ENCODE measurements at regions not wholly inside any gene's neighbourhood (a gene's known extent, or its start where the extent isn't known, plus 50 kb on each side); places are given as distances from the start of the nearest gene placed in this dataset.

DNA sequence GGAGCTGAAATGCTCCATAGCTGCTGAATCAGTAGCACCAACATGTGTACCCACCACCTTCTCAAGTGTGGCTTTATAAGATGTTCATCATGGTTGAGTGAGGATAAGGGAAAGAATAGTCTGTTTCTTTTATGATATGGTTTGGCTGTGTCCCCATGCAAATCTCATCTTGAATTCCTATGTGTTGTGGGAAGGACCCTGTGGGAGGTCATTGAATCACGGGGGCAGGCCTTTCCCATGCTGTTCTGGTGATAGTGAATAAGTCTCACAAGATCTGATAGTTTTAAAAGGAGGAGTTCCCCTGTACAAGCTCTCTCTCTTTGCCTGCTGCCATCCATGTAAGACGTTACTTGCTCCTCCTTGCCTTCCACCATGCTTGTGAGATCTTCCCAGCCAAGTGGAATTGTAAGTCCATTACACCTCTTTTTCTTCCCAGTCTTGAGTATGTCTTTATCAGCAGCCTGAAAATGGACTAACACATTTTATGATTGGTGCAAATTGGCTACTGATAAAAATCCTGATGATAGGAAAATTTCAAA is 799.9 kb downstream of the TNS3 start:
- Mint-ChIP-seq H3K36me3 (ENCODE audit: low read depth) (no peaks in the 10 kb centered on the region), H3K4me3 (no peak overlapping the region), H3K4me1 (ENCODE audit: low read depth) (no peaks in the 10 kb centered on the region), H3K27me3 (no peaks in the 10 kb centered on the region), H3K9me3 (peaks cover 9% of the 10 kb centered on the region), H3K27ac (no peak overlapping the region)
- intact Hi-C loops (cut with micrococcal nuclease), result no loop called here

GRCh38 chr7:46776790-46777189 is 805.1 kb downstream of the TNS3 start:
- H3K27me3 Mint-ChIP-seq, result no peaks in the 10 kb centered on the region
- H3K4me1 Mint-ChIP-seq (ENCODE audit: low read depth), result no peaks in the 10 kb centered on the region
- intact Hi-C loops (cut with micrococcal nuclease), result no loop called here
- no peaks in the 10 kb centered on the region for H3K36me3 Mint-ChIP-seq (ENCODE audit: low read depth)
- peaks cover 9% of the 10 kb centered on the region for H3K9me3 Mint-ChIP-seq
- H3K27ac Mint-ChIP-seq, result no peak overlapping the region
- H3K4me3 Mint-ChIP-seq, result no peak overlapping the region

GRCh38 chr7:46775776-46776175 is 806.1 kb downstream of the TNS3 start:
- Mint-ChIP-seq H3K4me3 (no peak overlapping the region), H3K27ac (no peak overlapping the region), H3K4me1 (ENCODE audit: low read depth) (no peaks in the 10 kb centered on the region), H3K36me3 (ENCODE audit: low read depth) (no peaks in the 10 kb centered on the region), H3K27me3 (no peaks in the 10 kb centered on the region), H3K9me3 (peaks cover 9% of the 10 kb centered on the region)
- intact Hi-C loops (cut with micrococcal nuclease), result no loop called here

DNA sequence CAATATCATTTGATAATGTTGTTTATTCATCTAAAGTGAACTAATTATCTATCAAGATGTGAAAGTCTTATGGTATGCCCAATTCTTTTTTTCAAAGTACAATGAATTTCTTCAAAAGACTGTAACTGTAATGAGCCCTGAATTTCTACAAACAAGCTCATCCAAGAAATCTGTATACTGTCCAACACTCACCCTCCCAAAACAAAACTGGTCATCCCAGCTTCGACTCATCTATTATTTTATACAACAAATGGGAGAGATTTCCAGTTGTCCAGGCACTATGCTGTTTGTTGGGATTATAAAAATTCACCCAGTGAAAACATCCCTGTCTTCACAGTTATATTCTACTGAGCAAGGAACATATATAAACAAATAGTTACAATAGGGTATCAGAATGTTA is 806.9 kb downstream of the TNS3 start:
- intact Hi-C loops (cut with micrococcal nuclease), result no loop called here
- no peaks in the 10 kb centered on the region for H3K4me1 Mint-ChIP-seq (ENCODE audit: low read depth)

DNA sequence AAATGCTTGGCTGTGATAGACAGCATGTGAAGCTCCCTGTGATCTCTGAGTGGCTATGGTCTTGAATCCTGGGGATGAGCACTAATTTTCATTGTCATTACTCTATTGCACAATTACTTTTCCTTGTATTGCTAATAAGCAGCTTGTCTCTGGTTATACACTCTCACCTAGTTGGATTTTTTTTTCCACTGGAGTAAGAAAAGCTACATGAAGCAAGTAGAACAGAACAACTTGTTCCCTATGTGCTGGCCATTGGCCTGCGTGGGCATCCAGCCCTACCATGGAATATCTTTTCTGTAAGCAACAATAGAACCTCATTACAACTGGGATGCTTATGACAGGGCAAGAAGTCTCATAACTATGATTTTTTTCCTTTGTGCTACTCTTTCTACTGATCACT is 807.4 kb downstream of the TNS3 start:
- intact Hi-C loops (cut with micrococcal nuclease), result no loop called here
- Mint-ChIP-seq H3K4me3 (no peak overlapping the region), H3K9me3 (peaks cover 5% of the 10 kb centered on the region), H3K36me3 (ENCODE audit: low read depth) (no peaks in the 10 kb centered on the region), H3K27me3 (no peaks in the 10 kb centered on the region), H3K4me1 (ENCODE audit: low read depth) (no peaks in the 10 kb centered on the region), H3K27ac (no peak overlapping the region)

More for the DNA sequence above, 806.9 kb downstream of the TNS3 start:
- Mint-ChIP-seq H3K9me3 (peaks cover 3% of the 10 kb centered on the region), H3K36me3 (ENCODE audit: low read depth) (no peaks in the 10 kb centered on the region), H3K4me3 (no peak overlapping the region), H3K27ac (no peak overlapping the region), H3K27me3 (no peaks in the 10 kb centered on the region)

DNA sequence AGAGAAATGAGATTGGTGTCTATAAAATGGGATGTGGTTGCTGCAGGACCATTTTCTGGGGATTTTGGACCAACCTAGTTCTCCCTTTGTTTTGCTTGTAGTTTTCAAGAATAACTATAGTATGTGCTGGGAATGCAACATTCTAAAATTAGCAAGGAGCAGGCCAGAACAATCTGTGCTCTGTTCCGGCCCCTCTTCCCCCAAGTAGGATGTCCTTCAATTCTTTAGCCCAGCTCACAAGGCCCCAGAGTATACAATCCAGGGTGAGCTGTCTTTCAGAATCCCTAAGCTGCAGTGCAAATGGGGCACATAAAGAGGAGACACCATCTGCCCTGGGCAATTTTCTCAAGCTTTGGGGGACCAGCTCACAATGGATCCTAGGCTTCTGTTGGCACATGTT is 809.1 kb downstream of the TNS3 start:
- no peaks in the 10 kb centered on the region for H3K27me3 Mint-ChIP-seq
- H3K9me3 Mint-ChIP-seq, result peaks cover 21% of the 10 kb centered on the region
- intact Hi-C loops (cut with micrococcal nuclease), result no loop called here
- H3K36me3 Mint-ChIP-seq (ENCODE audit: low read depth), result no peaks in the 10 kb centered on the region
- no peaks in the 10 kb centered on the region for H3K4me1 Mint-ChIP-seq (ENCODE audit: low read depth)
- no peak overlapping the region for H3K4me3 Mint-ChIP-seq
- H3K27ac Mint-ChIP-seq, result no peak overlapping the region

- Mint-ChIP-seq H3K36me3 (ENCODE audit: low read depth) (no peaks in the 10 kb centered on the region), H3K27me3 (no peaks in the 10 kb centered on the region), H3K27ac (no peak overlapping the region), H3K9me3 (peaks cover 38% of the 10 kb centered on the region), H3K4me3 (no peak overlapping the region), H3K4me1 (ENCODE audit: low read depth) (no peaks in the 10 kb centered on the region)
- intact Hi-C loops (cut with micrococcal nuclease), result no loop called here
Observed at GRCh38 chr7:46767071-46767470, 814.8 kb downstream of the TNS3 start.

DNA sequence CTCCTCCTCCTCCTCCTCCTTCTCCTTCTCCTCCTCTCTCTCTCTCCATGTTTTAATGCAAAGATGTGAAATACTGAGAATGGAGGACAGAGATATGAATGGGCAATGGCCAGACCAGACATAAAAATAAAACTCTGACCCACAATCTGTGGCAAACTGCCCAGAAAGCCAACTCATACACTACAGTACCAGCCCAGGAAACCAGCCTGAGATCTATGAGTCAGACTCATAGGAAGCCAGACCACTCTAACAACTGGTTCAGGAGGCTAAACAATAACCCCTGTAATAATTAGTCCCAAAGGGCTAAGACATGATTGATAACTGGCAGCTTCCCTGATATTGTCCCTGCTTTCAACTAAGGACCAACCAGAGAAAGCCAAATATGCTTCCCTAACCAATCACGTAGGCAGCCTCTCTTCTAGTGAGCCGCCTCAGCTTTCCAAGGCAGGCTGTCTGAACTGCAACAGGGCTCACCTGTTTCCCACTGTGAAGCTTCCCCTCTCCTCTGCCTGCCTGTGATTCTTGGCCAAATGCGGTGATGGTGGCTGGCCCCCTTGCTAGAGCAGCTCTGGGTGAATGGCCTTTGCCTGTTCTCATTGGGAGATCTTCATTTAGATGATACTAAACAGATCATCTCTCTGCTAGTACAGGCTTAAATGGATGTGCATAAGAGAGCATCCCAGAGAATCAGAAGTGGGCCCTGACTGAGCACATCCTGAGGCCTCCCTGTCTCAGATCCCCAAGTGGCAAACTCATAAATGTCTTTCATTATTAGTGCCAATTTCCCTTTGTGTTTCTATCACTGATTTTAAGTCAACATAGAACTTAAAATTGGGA is 817.6 kb downstream of the TNS3 start:
- H3K9me3 Mint-ChIP-seq, result peaks cover 31% of the 10 kb centered on the region
- no peak overlapping the region for H3K27ac Mint-ChIP-seq
- intact Hi-C loops (cut with micrococcal nuclease), result no loop called here
- no peaks in the 10 kb centered on the region for H3K36me3 Mint-ChIP-seq (ENCODE audit: low read depth)
- H3K27me3 Mint-ChIP-seq, result no peaks in the 10 kb centered on the region
- H3K4me3 Mint-ChIP-seq, result no peak overlapping the region
- no peaks in the 10 kb centered on the region for H3K4me1 Mint-ChIP-seq (ENCODE audit: low read depth)

DNA sequence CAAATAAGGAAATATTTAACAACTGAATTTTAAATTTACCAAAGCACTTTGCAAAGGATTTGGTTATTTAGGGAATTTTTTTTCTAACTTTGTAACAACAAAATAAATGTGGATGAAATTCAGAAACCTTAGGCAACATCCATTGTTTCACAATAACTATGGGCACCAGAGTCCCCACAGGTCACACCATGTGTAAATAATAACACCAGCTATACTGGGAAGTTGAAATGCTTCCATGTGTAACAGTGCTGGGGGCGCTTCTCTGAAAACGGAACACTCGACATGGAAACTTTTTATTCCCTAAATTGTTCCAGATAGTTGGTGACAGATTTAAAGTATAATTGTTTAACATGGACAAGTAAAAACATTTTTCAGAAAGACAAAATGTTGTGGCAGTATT is 818.6 kb downstream of the TNS3 start:
- Mint-ChIP-seq H3K36me3 (ENCODE audit: low read depth) (no peaks in the 10 kb centered on the region), H3K4me3 (no peak overlapping the region), H3K27me3 (no peaks in the 10 kb centered on the region), H3K9me3 (peaks cover 21% of the 10 kb centered on the region), H3K4me1 (ENCODE audit: low read depth) (no peaks in the 10 kb centered on the region), H3K27ac (no peak overlapping the region)
- intact Hi-C loops (cut with micrococcal nuclease), result no loop called here

GRCh38 chr7:46759711-46760480 is 822.0 kb downstream of the TNS3 start:
- Mint-ChIP-seq H3K36me3 (ENCODE audit: low read depth) (no peaks in the 10 kb centered on the region), H3K27ac (no peak overlapping the region), H3K27me3 (no peaks in the 10 kb centered on the region), H3K4me3 (no peak overlapping the region), H3K9me3 (peaks cover 14% of the 10 kb centered on the region), H3K4me1 (ENCODE audit: low read depth) (no peaks in the 10 kb centered on the region)
- intact Hi-C loops (cut with micrococcal nuclease), result no loop called here

- H3K27me3 Mint-ChIP-seq, result no peaks in the 10 kb centered on the region
- no peaks in the 10 kb centered on the region for H3K4me1 Mint-ChIP-seq (ENCODE audit: low read depth)
- intact Hi-C loops (cut with micrococcal nuclease), result no loop called here
- H3K36me3 Mint-ChIP-seq (ENCODE audit: low read depth), result no peaks in the 10 kb centered on the region
- no peak overlapping the region for H3K27ac Mint-ChIP-seq
- no peak overlapping the region for H3K4me3 Mint-ChIP-seq
- H3K9me3 Mint-ChIP-seq, result no peaks in the 10 kb centered on the region
Observed at GRCh38 chr7:46756996-46757395, 824.9 kb downstream of the TNS3 start.

DNA sequence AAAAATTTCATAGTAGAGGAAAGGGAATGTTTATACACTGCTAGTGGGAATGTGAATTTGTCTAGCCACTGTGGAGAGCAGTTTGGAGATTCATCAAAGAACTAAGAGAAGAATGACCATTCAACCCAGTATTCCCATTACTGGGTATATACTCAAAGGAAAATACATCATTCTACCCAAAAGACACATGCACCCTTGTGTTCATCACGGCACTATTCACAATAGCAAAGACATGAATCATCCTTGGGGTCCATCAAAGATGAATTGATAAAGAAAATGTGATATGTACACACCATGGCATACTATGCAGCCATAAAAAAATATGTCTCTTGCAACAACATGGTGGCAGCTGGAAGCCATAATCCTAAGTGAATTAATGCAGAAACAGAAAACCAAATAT is 825.7 kb downstream of the TNS3 start:
- Mint-ChIP-seq H3K4me1 (ENCODE audit: low read depth) (no peaks in the 10 kb centered on the region), H3K4me3 (no peak overlapping the region), H3K36me3 (ENCODE audit: low read depth) (no peaks in the 10 kb centered on the region), H3K9me3 (no peaks in the 10 kb centered on the region), H3K27me3 (no peaks in the 10 kb centered on the region), H3K27ac (no peak overlapping the region)
- intact Hi-C loops (cut with micrococcal nuclease), result no loop called here

DNA sequence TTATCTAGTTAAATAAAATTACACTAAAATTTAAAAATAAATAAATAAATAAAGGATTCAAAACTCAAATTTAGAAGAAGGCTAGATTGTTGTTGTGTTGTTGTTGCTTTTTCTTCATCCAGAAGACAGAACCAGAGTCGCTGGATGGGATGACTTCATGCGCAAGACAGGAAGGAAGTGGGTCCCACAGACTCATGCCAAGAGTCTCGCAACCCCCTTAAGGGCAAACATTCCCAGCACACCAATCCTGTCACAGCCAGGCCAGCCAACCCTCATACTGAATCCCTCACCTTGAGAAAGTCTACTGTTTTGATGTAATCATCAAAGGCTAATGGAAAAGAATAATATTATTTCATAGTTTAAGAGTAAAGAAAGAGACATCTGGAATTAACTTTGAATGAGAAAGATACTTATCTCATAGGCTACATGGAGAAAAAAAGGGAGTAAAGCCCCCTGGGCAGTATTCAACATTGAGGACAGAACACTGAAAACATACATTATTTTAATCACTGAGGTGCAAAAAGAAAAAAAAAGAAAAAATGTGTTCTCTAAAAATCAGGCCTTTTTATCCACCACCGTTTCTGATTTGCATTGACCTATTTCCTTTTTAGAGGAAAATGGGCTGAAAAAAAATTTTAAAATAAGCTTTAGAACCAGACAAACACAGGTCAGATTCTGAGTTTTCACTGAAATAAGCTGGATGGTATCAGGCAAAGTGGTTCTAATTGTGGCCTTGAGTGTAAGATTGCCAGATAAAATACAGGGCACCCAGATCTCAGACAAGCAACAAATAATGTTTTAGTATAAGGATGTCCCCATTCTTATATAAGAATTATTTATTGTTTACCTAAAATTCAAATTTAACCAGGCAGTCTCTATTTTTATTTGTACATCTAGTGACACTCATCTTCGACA is 826.5 kb downstream of the TNS3 start:
- Mint-ChIP-seq H3K27me3 (no peaks in the 10 kb centered on the region), H3K4me1 (ENCODE audit: low read depth) (no peaks in the 10 kb centered on the region), H3K36me3 (ENCODE audit: low read depth) (no peaks in the 10 kb centered on the region), H3K4me3 (no peak overlapping the region), H3K9me3 (no peaks in the 10 kb centered on the region), H3K27ac (no peak overlapping the region)
- intact Hi-C loops (cut with micrococcal nuclease), result no loop called here
